Keratinocyte (primary cell): ENCODE measurements at regions not wholly inside any gene's neighbourhood (a gene's known extent, or its start where the extent isn't known, plus 50 kb on each side); places are given as distances from the start of the nearest gene placed in this dataset.

Source experiments
- DNase-seq: peaks from one replicate; pipeline ENCODE4 v3.0.0-alpha.2; 2011; ENCODE audit warnings: low read depth, missing footprints, low spot score
- FAIRE-seq: peaks from 2 replicates; lab custom pipeline; 2011; peaks lifted over from hg19 to GRCh38; lab: Jason Lieb, UNC
- H2AFZ ChIP-seq: 2 replicates; pipeline ENCODE4 v1.6.0; 2012; ENCODE audit warnings: low read length, control low read depth, inconsistent platforms; ENCODE audit not compliant: control insufficient read depth
- H3K27ac ChIP-seq: 2 replicates; pipeline ENCODE4 v1.5.1; 2011; ENCODE audit warnings: low read length; ENCODE audit not compliant: control insufficient read depth, insufficient read depth
- H3K27me3 ChIP-seq: 3 replicates; pipeline ENCODE4 v1.6.0; 2011; ENCODE audit warnings: low read length; ENCODE audit not compliant: control insufficient read depth, insufficient read depth; ENCODE audit errors: extremely low read depth
- H3K36me3 ChIP-seq, 2 experiments: 2 replicates in 1 of 2; 3 replicates in 1 of 2; pipeline ENCODE4 v1.5.1; 2011; ENCODE audit warnings: low read length in 2 of 2, mild to moderate bottlenecking in 1 of 2; ENCODE audit not compliant: control insufficient read depth in 2 of 2, insufficient read depth in 2 of 2; ENCODE audit errors: extremely low read depth in 1 of 2
- H3K4me1 ChIP-seq: 3 replicates; pipeline ENCODE4 v1.5.1; 2011; ENCODE audit warnings: low read length; ENCODE audit not compliant: control insufficient read depth, insufficient read depth; ENCODE audit errors: extremely low read depth
- H3K4me2 ChIP-seq: 3 replicates; pipeline ENCODE4 v1.6.0; 2011; ENCODE audit warnings: low read depth, low read length; ENCODE audit not compliant: control insufficient read depth, insufficient read depth; ENCODE audit errors: extremely low read depth
- H3K4me3 ChIP-seq, 3 experiments: fragments of 200-600 bp in 1 of 3; sonication (generic) in 1 of 3; 2 replicates in 2 of 3; 3 replicates in 1 of 3; pipeline ENCODE4 v1.5.1; 2011 to 2016; ENCODE audit warnings: low read length in 3 of 3, mild to moderate bottlenecking in 3 of 3, control low read depth in 2 of 3, inconsistent platforms in 1 of 3, low read depth in 1 of 3, mixed read lengths in 1 of 3, mixed run types in 1 of 3, moderate library complexity in 1 of 3; ENCODE audit not compliant: control insufficient read depth in 2 of 3, insufficient read depth in 2 of 3; ENCODE audit errors: extremely low read depth in 1 of 3
- H3K79me2 ChIP-seq: 2 replicates; pipeline ENCODE4 v1.6.0; 2012; ENCODE audit warnings: low read length; ENCODE audit not compliant: control insufficient read depth, insufficient read depth
- H3K9ac ChIP-seq: 3 replicates; pipeline ENCODE4 v1.6.0; 2011; ENCODE audit warnings: low read length; ENCODE audit not compliant: control insufficient read depth, insufficient read depth; ENCODE audit errors: extremely low read depth
- H3K9me1 ChIP-seq: 3 replicates; pipeline ENCODE4 v1.6.0; 2011; ENCODE audit warnings: low read length; ENCODE audit not compliant: control insufficient read depth, insufficient read depth; ENCODE audit errors: extremely low read depth
- H3K9me3 ChIP-seq: 2 replicates; pipeline ENCODE4 v1.5.1; 2012; ENCODE audit warnings: low read depth, low read length; ENCODE audit not compliant: control insufficient read depth
- H4K20me1 ChIP-seq: 3 replicates; pipeline ENCODE4 v1.6.0; 2011; ENCODE audit warnings: low read length; ENCODE audit not compliant: control insufficient read depth, insufficient read depth; ENCODE audit errors: extremely low read depth
- CTCF ChIP-seq, 3 experiments: IDR thresholded peaks in 1 of 3; conservative IDR thresholded peaks in 1 of 3; optimal IDR thresholded peaks in 1 of 3; 2 replicates in 2 of 3; 3 replicates in 1 of 3; pipeline versions ENCODE3 to v1.5.1; 2011; ENCODE audit warnings: low read length in 3 of 3, mild to moderate bottlenecking in 3 of 3, moderate library complexity in 2 of 3, control low read depth in 1 of 3, inconsistent platforms in 1 of 3; ENCODE audit not compliant: insufficient read depth in 2 of 3; ENCODE audit errors: extremely low read depth in 1 of 3
- EZH2 ChIP-seq: IDR thresholded peaks from one replicate; pipeline ENCODE4 v1.6.1; 2012; ENCODE audit warnings: inconsistent platforms, mild to moderate bottlenecking, low read length, moderate library complexity
- dilution Hi-C: fragments of 300-500 bp; cut with MboI; formaldehyde crosslinking; loops from one replicate; pipeline ENCODE4 v1.7.0; 2020; ENCODE audit warnings: low sequenced_read_pairs; ENCODE audit not compliant: extremely low pct_ligation_motif_present

GRCh38 chr2:181781078-181781786, 100.9 kb upstream of the NEUROD1 start:
- H3K4me2 ChIP-seq = no peak overlapping the region
- H3K27ac ChIP-seq = no peak overlapping the region

GRCh38 chr2:181782660-181783059, 102.3 kb upstream of the NEUROD1 start:
- DNase-seq (no peak), FAIRE-seq (no peak)
- H3K4me1 ChIP-seq = peaks cover 75% of the 10 kb centered on the region
- H4K20me1 ChIP-seq = no peaks in the 10 kb centered on the region
- H3K9me3 ChIP-seq = no peaks in the 10 kb centered on the region
- no peak overlapping the region for H3K4me3 ChIP-seq
- H3K27me3 ChIP-seq = no peaks in the 10 kb centered on the region
- no peak overlapping the region for H3K27ac ChIP-seq
- dilution Hi-C loops = no loop called here
- H3K36me3 ChIP-seq = no peaks in the 10 kb centered on the region
- H3K9ac ChIP-seq = no peak overlapping the region
- no peak overlapping the region for H3K4me2 ChIP-seq
- TF ChIP-seq CTCF (optimal IDR thresholded peaks at IDR 0.05 in 1 of 3, IDR thresholded peaks at IDR 0.05 in 1 of 3, conservative IDR thresholded peaks at IDR 0.05 in 1 of 3; ENCODE audit: extremely low read depth in 1 of 3, insufficient read depth in 2 of 3, low read length in 3 of 3) = no peak
- no peak for TF ChIP-seq EZH2
- no peaks in the 10 kb centered on the region for H3K79me2 ChIP-seq
- no peaks in the 10 kb centered on the region for H3K9me1 ChIP-seq
- peak overlapping the region; percentile 42 for H2AFZ ChIP-seq

More at GRCh38 chr2:181781078-181781786, 100.9 kb upstream of the NEUROD1 start:
- no peak overlapping the region for H3K4me3 ChIP-seq
- no peaks in the 10 kb centered on the region for H3K36me3 ChIP-seq
- TF ChIP-seq EZH2 = no peak
- peak in 1 of 3 experiments; percentile 7 for TF ChIP-seq CTCF (optimal IDR thresholded peaks at IDR 0.05 in 1 of 3, IDR thresholded peaks at IDR 0.05 in 1 of 3, conservative IDR thresholded peaks at IDR 0.05 in 1 of 3; ENCODE audit: extremely low read depth in 1 of 3, insufficient read depth in 2 of 3, low read length in 3 of 3)
- DNase-seq (no peak), FAIRE-seq (no peak)
- H3K9ac ChIP-seq = no peak overlapping the region
- H3K4me1 ChIP-seq = peaks cover 63% of the 10 kb centered on the region
- dilution Hi-C loops = no loop called here
- peak overlapping the region; percentile 44 for H2AFZ ChIP-seq
- H3K9me1 ChIP-seq = no peaks in the 10 kb centered on the region
- H3K79me2 ChIP-seq = no peaks in the 10 kb centered on the region
- H4K20me1 ChIP-seq = no peaks in the 10 kb centered on the region
- H3K9me3 ChIP-seq = no peaks in the 10 kb centered on the region
- no peaks in the 10 kb centered on the region for H3K27me3 ChIP-seq
